Upper lobe of left lung (tissue), 4 donors: ENCODE measurements at regions not wholly inside any gene's neighbourhood (a gene's known extent, or its start where the extent isn't known, plus 50 kb on each side); places are given as distances from the start of the nearest gene placed in this dataset.
"Not testable (repeated sequence)": the region's sequence is repeated elsewhere in the genome, so short reads cannot be mapped to it uniquely, and the experiment has no call there.

ENCODE experiments used
- EP300 ChIP-seq, 4 donors: sonication (generic); formaldehyde crosslinking; IDR thresholded peaks; one replicate each; pipeline ENCODE4 v1.5.1; 2017; ENCODE audit warnings: antibody characterized with exemption in 4 of 4, control low read depth in 2 of 4
- POLR2AphosphoS5 ChIP-seq, 2 donors: sonication (generic); formaldehyde crosslinking; IDR thresholded peaks; one replicate each; pipeline ENCODE4 v1.5.1; 2017; ENCODE audit warnings: antibody characterized with exemption in 2 of 2
- TF ChIP-seq, protein P1 (sequence below), 6 experiments: fragments of 450-650 bp in 4 of 6; fragments of 200-600 bp in 2 of 6; sonication (generic) in 2 of 6; IDR thresholded peaks; one replicate each; pipeline ENCODE4 v1.5.1; 2016 to 2019; ENCODE audit warnings: antibody characterized with exemption in 6 of 6

DNA sequence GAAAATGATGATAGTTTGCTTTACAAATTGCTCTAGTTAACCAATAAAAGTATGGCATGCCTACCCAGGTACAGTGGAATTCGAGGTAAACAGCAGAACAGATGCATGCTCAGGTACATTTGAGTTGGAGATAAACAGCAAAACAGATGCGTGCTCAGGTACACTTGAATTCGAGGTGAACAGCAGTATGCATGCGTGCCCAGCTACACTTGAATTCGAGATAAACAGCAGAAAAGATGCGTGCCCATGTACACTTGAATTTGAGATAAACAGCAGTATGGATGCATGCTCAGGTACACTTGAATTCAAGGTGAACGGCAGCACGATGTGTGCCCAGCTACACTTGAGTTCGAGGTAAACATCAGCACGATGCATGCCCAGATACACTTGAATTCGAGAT lies 155.2 kb upstream of the TPTE start:
- TF ChIP-seq, protein P1, sequence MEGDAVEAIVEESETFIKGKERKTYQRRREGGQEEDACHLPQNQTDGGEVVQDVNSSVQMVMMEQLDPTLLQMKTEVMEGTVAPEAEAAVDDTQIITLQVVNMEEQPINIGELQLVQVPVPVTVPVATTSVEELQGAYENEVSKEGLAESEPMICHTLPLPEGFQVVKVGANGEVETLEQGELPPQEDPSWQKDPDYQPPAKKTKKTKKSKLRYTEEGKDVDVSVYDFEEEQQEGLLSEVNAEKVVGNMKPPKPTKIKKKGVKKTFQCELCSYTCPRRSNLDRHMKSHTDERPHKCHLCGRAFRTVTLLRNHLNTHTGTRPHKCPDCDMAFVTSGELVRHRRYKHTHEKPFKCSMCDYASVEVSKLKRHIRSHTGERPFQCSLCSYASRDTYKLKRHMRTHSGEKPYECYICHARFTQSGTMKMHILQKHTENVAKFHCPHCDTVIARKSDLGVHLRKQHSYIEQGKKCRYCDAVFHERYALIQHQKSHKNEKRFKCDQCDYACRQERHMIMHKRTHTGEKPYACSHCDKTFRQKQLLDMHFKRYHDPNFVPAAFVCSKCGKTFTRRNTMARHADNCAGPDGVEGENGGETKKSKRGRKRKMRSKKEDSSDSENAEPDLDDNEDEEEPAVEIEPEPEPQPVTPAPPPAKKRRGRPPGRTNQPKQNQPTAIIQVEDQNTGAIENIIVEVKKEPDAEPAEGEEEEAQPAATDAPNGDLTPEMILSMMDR (IDR thresholded peaks at IDR 0.05), result not testable (repeated sequence)
- TF ChIP-seq POLR2AphosphoS5, EP300 (IDR thresholded peaks at IDR 0.05): not testable (repeated sequence)
